H9 (cell line): ENCODE measurements at regions not wholly inside any gene's neighbourhood (a gene's known extent, or its start where the extent isn't known, plus 50 kb on each side); places are given as distances from the start of the nearest gene placed in this dataset.

ENCODE experiments used
- DNase-seq: peaks from one replicate; pipeline ENCODE4 v3.0.0-alpha.2; 2017
- H2AFZ ChIP-seq: one replicate; pipeline ENCODE4 v1.6.1; 2013; ENCODE audit warnings: mild to moderate bottlenecking, low read length, control low read depth, moderate library complexity
- H2AK5ac ChIP-seq: 2 replicates; pipeline ENCODE4 v1.6.1; 2013; ENCODE audit warnings: low read length, control low read depth, mixed read lengths; ENCODE audit not compliant: insufficient read length
- H2BK120ac ChIP-seq: one replicate; pipeline ENCODE4 v1.6.1; 2013; ENCODE audit warnings: low read depth, mild to moderate bottlenecking, low read length, control low read depth, inconsistent platforms; ENCODE audit not compliant: poor library complexity, severe bottlenecking
- H2BK12ac ChIP-seq: 2 replicates; pipeline ENCODE4 v1.6.1; 2013; ENCODE audit warnings: low read length, control low read depth, mixed read lengths, low read depth; ENCODE audit not compliant: insufficient read length
- H2BK15ac ChIP-seq: 2 replicates; pipeline ENCODE4 v1.6.1; 2013; ENCODE audit warnings: low read depth, low read length, control low read depth
- H2BK20ac ChIP-seq: one replicate; pipeline ENCODE4 v1.6.1; 2013; ENCODE audit warnings: low read depth, mild to moderate bottlenecking, low read length, control low read depth, inconsistent platforms; ENCODE audit not compliant: poor library complexity, severe bottlenecking
- H2BK5ac ChIP-seq: 2 replicates; pipeline ENCODE4 v1.6.1; 2013; ENCODE audit warnings: low read length, control low read depth, mixed read lengths; ENCODE audit not compliant: insufficient read length
- H3K14ac ChIP-seq: 2 replicates; pipeline ENCODE4 v1.6.1; 2013; ENCODE audit warnings: low read length, control low read depth; ENCODE audit not compliant: insufficient read depth
- H3K18ac ChIP-seq: 2 replicates; pipeline ENCODE4 v1.6.1; 2013; ENCODE audit warnings: low read depth, mild to moderate bottlenecking, mixed read lengths, low read length, control low read depth; ENCODE audit not compliant: insufficient read length
- H3K23ac ChIP-seq: 2 replicates; pipeline ENCODE4 v1.6.1; 2013; ENCODE audit warnings: low read length, control low read depth, mixed read lengths, low read depth; ENCODE audit not compliant: insufficient read length
- H3K23me2 ChIP-seq: 2 replicates; pipeline ENCODE4 v1.6.1; 2013; ENCODE audit warnings: low read depth, mild to moderate bottlenecking, mixed read lengths, low read length, control low read depth; ENCODE audit not compliant: insufficient read length, poor library complexity, severe bottlenecking
- H3K27ac ChIP-seq: 2 replicates; pipeline ENCODE4 v1.5.1; 2013; ENCODE audit warnings: low read length, control low read depth, mixed read lengths, low read depth; ENCODE audit not compliant: insufficient read length
- H3K27me3 ChIP-seq: 2 replicates; pipeline ENCODE4 v1.6.1; 2013; ENCODE audit warnings: low read length, control low read depth, inconsistent platforms; ENCODE audit not compliant: insufficient read depth
- H3K4ac ChIP-seq: 2 replicates; pipeline ENCODE4 v1.6.1; 2013; ENCODE audit warnings: low read depth, mild to moderate bottlenecking, control low read depth, inconsistent platforms, low read length, moderate library complexity
- H3K4me1 ChIP-seq: 2 replicates; pipeline ENCODE4 v1.6.1; 2013; ENCODE audit warnings: low read length, control low read depth, inconsistent platforms; ENCODE audit not compliant: insufficient read depth
- H3K4me2 ChIP-seq: 2 replicates; pipeline ENCODE4 v1.6.1; 2013; ENCODE audit warnings: low read length, control low read depth, mixed read lengths; ENCODE audit not compliant: insufficient read length, insufficient read depth
- H3K56ac ChIP-seq: 2 replicates; pipeline ENCODE4 v1.6.1; 2013; ENCODE audit warnings: low read depth, mild to moderate bottlenecking, mixed read lengths, low read length, control low read depth; ENCODE audit not compliant: insufficient read length
- H3K79me1 ChIP-seq: 2 replicates; pipeline ENCODE4 v1.6.1; 2013; ENCODE audit warnings: low read depth, mild to moderate bottlenecking, moderate library complexity, low read length, control low read depth, inconsistent platforms; ENCODE audit not compliant: insufficient read depth, poor library complexity, severe bottlenecking
- H3K79me2 ChIP-seq: 2 replicates; pipeline ENCODE4 v1.6.1; 2013; ENCODE audit warnings: low read length, control low read depth, inconsistent platforms; ENCODE audit not compliant: insufficient read depth
- H3K9ac ChIP-seq: 2 replicates; pipeline ENCODE4 v1.6.1; 2013; ENCODE audit warnings: low read length, control low read depth, mixed read lengths; ENCODE audit not compliant: insufficient read length; ENCODE audit errors: extremely low read depth
- H3K9me3 ChIP-seq: one replicate; pipeline ENCODE4 v1.6.1; 2013; ENCODE audit warnings: low read depth, low read length, inconsistent platforms; ENCODE audit not compliant: control insufficient read depth
- H3T11ph ChIP-seq: one replicate; pipeline ENCODE4 v1.6.1; 2013; ENCODE audit warnings: mild to moderate bottlenecking, low read length, control low read depth, inconsistent platforms
- H4K20me1 ChIP-seq: one replicate; pipeline ENCODE4 v1.6.1; 2013; ENCODE audit not compliant: control insufficient read depth, insufficient read length, insufficient read depth
- H4K5ac ChIP-seq: 2 replicates; pipeline ENCODE4 v1.6.1; 2013; ENCODE audit warnings: low read depth, mild to moderate bottlenecking, mixed read lengths, low read length, control low read depth; ENCODE audit not compliant: insufficient read length
- H4K8ac ChIP-seq: replicated peaks from 2 replicates; pipeline ENCODE4 v1.6.1; 2013; ENCODE audit warnings: low read length, control low read depth, mixed read lengths, low read depth; ENCODE audit not compliant: insufficient read length
- H4K91ac ChIP-seq: 2 replicates; pipeline ENCODE4 v1.6.1; 2013; ENCODE audit warnings: low read depth, mild to moderate bottlenecking, moderate library complexity, mixed read lengths, low read length, control low read depth; ENCODE audit not compliant: insufficient read length
- H3K27ac Mint-ChIP-seq, 3 experiments: 2 replicates in 2 of 3; 3 replicates in 1 of 3; pipeline ENCODE4 v1.8.0; 2020 to 2021; ENCODE audit warnings: mixed read lengths in 3 of 3, mild to moderate bottlenecking in 1 of 3, moderate library complexity in 1 of 3
- H3K27me3 Mint-ChIP-seq: 2 replicates; pipeline ENCODE4 v1.8.0; 2021; ENCODE audit warnings: low read depth, mild to moderate bottlenecking, moderate library complexity, mixed read lengths
- H3K36me3 Mint-ChIP-seq, 3 experiments: 2 replicates in 2 of 3; 3 replicates in 1 of 3; pipeline ENCODE4 v1.8.0; 2020 to 2021; ENCODE audit warnings: low read depth in 3 of 3, mixed read lengths in 3 of 3; ENCODE audit not compliant: insufficient read depth in 1 of 3
- H3K4me1 Mint-ChIP-seq, 2 experiments: 2 replicates each; pipeline ENCODE4 v1.8.0; 2020; ENCODE audit warnings: mixed read lengths in 2 of 2
- H3K4me3 Mint-ChIP-seq, 2 experiments: 2 replicates in 1 of 2; 3 replicates in 1 of 2; pipeline ENCODE4 v1.8.0; 2020 to 2021; ENCODE audit warnings: mild to moderate bottlenecking in 2 of 2, mixed read lengths in 2 of 2, moderate library complexity in 1 of 2
- H3K9me3 Mint-ChIP-seq, 2 experiments: 2 replicates in 1 of 2; 3 replicates in 1 of 2; pipeline ENCODE4 v1.8.0; 2020; ENCODE audit warnings: mild to moderate bottlenecking in 2 of 2, mixed read lengths in 2 of 2, moderate library complexity in 1 of 2
- WGBS: extraction: QIAGEN DNeasy Blood & Tissue Kit; methylation state at CpG from one replicate; pipeline ENCODE4 v1.1.7; 2013; ENCODE audit warnings: missing lambda C conversion rate, low lambda C conversion rate, mixed read lengths; ENCODE audit not compliant: insufficient read length; ENCODE audit errors: extremely low coverage; 5-methylcytosine and 5-hydroxymethylcytosine counted together
- TF ChIP-seq, protein P1 (sequence below): fragments of 200-600 bp; sonication (generic); conservative IDR thresholded peaks from 3 replicates; pipeline ENCODE4 v1.8.0; 2021; ENCODE audit warnings: antibody characterized with exemption, mild to moderate bottlenecking

DNA sequence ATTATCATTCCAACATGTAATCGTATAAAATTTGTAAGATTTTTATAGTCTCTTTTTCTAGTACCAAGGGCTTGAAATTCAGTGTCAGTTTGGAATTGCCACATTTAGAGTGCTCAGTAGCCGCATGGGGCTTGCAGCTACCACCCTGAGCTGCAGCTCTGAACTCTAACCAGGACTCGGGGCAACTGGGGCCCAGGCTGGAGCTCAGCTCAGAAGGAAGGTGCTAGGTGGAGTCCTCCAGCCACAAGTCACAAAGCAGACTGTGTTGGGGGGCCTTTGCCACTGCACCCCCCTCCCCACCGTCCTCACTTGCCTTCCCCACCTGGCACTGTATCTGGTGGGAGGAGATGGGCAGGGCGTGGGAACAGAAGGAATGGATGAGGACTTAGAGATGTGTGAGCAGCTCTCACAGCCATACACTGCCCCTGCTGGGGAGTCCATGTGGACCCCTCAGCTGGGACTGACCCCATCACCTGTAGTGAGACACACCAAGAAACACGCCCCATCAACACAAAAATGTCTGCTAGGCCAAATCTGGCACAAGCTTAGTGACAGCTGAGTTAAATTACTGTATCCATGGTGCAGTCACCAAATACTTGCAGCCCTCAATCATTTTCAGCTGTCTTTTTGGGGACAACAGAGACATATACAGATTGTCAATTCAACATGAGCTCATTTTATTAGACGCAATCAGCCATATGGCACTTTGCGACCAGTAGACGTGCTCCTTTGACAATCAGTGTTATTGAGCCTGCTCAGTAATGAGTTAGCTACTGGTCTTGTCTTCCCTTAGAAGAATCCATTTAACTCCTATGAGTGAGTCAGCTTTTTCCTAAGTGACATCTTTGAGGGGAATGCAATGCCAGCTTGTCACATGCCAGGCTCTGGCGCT lies 241.7 kb upstream of the RAB4A start:
- Mint-ChIP-seq H3K36me3 (no peaks in the 10 kb centered on the region), H3K4me1 (peaks cover 60 to 71% of the 10 kb centered on the region in 2 experiments), H3K27ac (no peak overlapping the region), H3K27me3 (peaks cover 76% of the 10 kb centered on the region), H3K9me3 (no peaks in the 10 kb centered on the region), H3K4me3 (no peak overlapping the region)
- no peak overlapping the region for H2BK120ac ChIP-seq
- no peak overlapping the region for H3K23ac ChIP-seq
- H3K14ac ChIP-seq: no peak overlapping the region; the same call in 1 of the 2 replicates
- H3K18ac ChIP-seq: no peak overlapping the region
- no peak overlapping the region for H2AFZ ChIP-seq
- H3K9me3 ChIP-seq: no peaks in the 10 kb centered on the region
- no peaks in the 10 kb centered on the region for H3K23me2 ChIP-seq
- H3K79me1 ChIP-seq: no peaks in the 10 kb centered on the region
- H2BK12ac ChIP-seq: no peak overlapping the region
- TF ChIP-seq, protein P1, sequence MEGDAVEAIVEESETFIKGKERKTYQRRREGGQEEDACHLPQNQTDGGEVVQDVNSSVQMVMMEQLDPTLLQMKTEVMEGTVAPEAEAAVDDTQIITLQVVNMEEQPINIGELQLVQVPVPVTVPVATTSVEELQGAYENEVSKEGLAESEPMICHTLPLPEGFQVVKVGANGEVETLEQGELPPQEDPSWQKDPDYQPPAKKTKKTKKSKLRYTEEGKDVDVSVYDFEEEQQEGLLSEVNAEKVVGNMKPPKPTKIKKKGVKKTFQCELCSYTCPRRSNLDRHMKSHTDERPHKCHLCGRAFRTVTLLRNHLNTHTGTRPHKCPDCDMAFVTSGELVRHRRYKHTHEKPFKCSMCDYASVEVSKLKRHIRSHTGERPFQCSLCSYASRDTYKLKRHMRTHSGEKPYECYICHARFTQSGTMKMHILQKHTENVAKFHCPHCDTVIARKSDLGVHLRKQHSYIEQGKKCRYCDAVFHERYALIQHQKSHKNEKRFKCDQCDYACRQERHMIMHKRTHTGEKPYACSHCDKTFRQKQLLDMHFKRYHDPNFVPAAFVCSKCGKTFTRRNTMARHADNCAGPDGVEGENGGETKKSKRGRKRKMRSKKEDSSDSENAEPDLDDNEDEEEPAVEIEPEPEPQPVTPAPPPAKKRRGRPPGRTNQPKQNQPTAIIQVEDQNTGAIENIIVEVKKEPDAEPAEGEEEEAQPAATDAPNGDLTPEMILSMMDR: no peak
- H2AK5ac ChIP-seq: no peak overlapping the region
- no peak overlapping the region for H4K8ac ChIP-seq
- no peaks in the 10 kb centered on the region for H3K79me2 ChIP-seq
- WGBS: no CpG with 5 or more reads among the region's 10 CpGs
- H3K4me1 ChIP-seq: peaks cover 8% of the 10 kb centered on the region
- no peaks in the 10 kb centered on the region for H4K20me1 ChIP-seq
- H3K4ac ChIP-seq: no peak overlapping the region
- H2BK5ac ChIP-seq: no peak overlapping the region
- H3K27ac ChIP-seq: no peak overlapping the region
- no peak overlapping the region for H2BK15ac ChIP-seq
- DNase-seq: no peak
- H3T11ph ChIP-seq: no peak overlapping the region
- H4K91ac ChIP-seq: no peak overlapping the region
- no peak overlapping the region for H4K5ac ChIP-seq
- H3K27me3 ChIP-seq: no peaks in the 10 kb centered on the region
- H2BK20ac ChIP-seq: no peak overlapping the region
- H3K4me2 ChIP-seq: no peak overlapping the region
- H3K9ac ChIP-seq: no peak overlapping the region
- no peak overlapping the region for H3K56ac ChIP-seq
